ENCODE measurements at regions not wholly inside any gene's neighbourhood (a gene's known extent, or its start where the extent isn't known, plus 50 kb on each side); places are given as distances from the start of the nearest gene placed in this dataset.

GRCh38 chr4:116244771-116245170, 840.6 kb downstream of the TRAM1L1 start:
- TF ChIP-seq, protein P1, sequence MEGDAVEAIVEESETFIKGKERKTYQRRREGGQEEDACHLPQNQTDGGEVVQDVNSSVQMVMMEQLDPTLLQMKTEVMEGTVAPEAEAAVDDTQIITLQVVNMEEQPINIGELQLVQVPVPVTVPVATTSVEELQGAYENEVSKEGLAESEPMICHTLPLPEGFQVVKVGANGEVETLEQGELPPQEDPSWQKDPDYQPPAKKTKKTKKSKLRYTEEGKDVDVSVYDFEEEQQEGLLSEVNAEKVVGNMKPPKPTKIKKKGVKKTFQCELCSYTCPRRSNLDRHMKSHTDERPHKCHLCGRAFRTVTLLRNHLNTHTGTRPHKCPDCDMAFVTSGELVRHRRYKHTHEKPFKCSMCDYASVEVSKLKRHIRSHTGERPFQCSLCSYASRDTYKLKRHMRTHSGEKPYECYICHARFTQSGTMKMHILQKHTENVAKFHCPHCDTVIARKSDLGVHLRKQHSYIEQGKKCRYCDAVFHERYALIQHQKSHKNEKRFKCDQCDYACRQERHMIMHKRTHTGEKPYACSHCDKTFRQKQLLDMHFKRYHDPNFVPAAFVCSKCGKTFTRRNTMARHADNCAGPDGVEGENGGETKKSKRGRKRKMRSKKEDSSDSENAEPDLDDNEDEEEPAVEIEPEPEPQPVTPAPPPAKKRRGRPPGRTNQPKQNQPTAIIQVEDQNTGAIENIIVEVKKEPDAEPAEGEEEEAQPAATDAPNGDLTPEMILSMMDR (IDR thresholded peaks at IDR 0.05): no peak
- TF ChIP-seq TCF7L2 (IDR thresholded peaks at IDR 0.05; ENCODE audit: low read depth, low read length) (no peak), SIN3A (IDR thresholded peaks at IDR 0.05; ENCODE audit: borderline replicate concordance, insufficient read depth, low read depth, low read length) (no peak)
